NCI-H1092 (cell line): ENCODE measurements at regions not wholly inside any gene's neighbourhood (a gene's known extent, or its start where the extent isn't known, plus 50 kb on each side); places are given as distances from the start of the nearest gene placed in this dataset.

Experiments
- DNase-seq: peaks from one replicate; lab custom pipeline; 2025; lab: John Stamatoyannopoulos, UW

- no peak for DNase-seq
Observed at GRCh38 chr5:2010940-2011339, 128.2 kb upstream of the IRX4 start.

- DNase-seq = no peak
Observed at GRCh38 chr5:2009986-2010914, 127.5 kb upstream of the IRX4 start.

- DNase-seq = no peak
Observed at GRCh38 chr5:2008851-2009629, 126.3 kb upstream of the IRX4 start.

GRCh38 chr5:2007878-2008501 lies 125.3 kb upstream of the IRX4 start:
- no peak for DNase-seq

- DNase-seq = no peak
Observed at GRCh38 chr5:2007496-2007877, 124.8 kb upstream of the IRX4 start.

GRCh38 chr5:2006971-2007291 lies 124.2 kb upstream of the IRX4 start:
- DNase-seq = no peak

- DNase-seq = no peak
Observed at GRCh38 chr5:2006193-2006970, 123.7 kb upstream of the IRX4 start.

- no peak for DNase-seq
Observed at GRCh38 chr5:2005101-2006041, 122.6 kb upstream of the IRX4 start.

GRCh38 chr5:2003690-2004365 lies 121.1 kb upstream of the IRX4 start:
- DNase-seq = no peak

GRCh38 chr5:2003206-2003605 lies 120.5 kb upstream of the IRX4 start:
- no peak for DNase-seq

- no peak for DNase-seq
Observed at GRCh38 chr5:2001300-2001699, 118.6 kb upstream of the IRX4 start.

GRCh38 chr5:2000591-2000990 lies 117.9 kb upstream of the IRX4 start:
- no peak for DNase-seq

GRCh38 chr5:1999794-2000193 lies 117.1 kb upstream of the IRX4 start:
- DNase-seq = no peak

- no peak for DNase-seq
Observed at GRCh38 chr5:1998716-1999317, 116.1 kb upstream of the IRX4 start.

GRCh38 chr5:1998348-1998669 lies 115.6 kb upstream of the IRX4 start:
- DNase-seq = no peak

GRCh38 chr5:1997640-1998347 lies 115.1 kb upstream of the IRX4 start:
- DNase-seq = no peak

GRCh38 chr5:1995491-1995890 lies 112.8 kb upstream of the IRX4 start:
- no peak for DNase-seq

GRCh38 chr5:1987471-1987870 lies 104.7 kb upstream of the IRX4 start:
- DNase-seq = no peak

- no peak for DNase-seq
Observed at GRCh38 chr5:1985781-1986180, 103.1 kb upstream of the IRX4 start.
